H1 (cell line): ENCODE measurements at regions not wholly inside any gene's neighbourhood (a gene's known extent, or its start where the extent isn't known, plus 50 kb on each side); places are given as distances from the start of the nearest gene placed in this dataset.

ENCODE experiments used
- CTCF ChIA-PET: fragments of 300-600 bp; sonication (Branson Sonifier 250); formaldehyde crosslinking; loops from one replicate; lab custom pipeline; 2021; ENCODE audit not compliant: partially characterized antibody; lab: Charles Lee
- POLR2A ChIA-PET: fragments of 300-600 bp; sonication (Branson Sonifier 250); formaldehyde crosslinking; loops from one replicate; lab custom pipeline; 2021; ENCODE audit warnings: inconsistent platforms; ENCODE audit not compliant: partially characterized antibody; lab: Charles Lee
- DNase-seq, 2 experiments: peaks; one replicate each; pipeline versions ENCODE4 v3.0.0 to v3.0.0-alpha.2; 2010 to 2022; ENCODE audit warnings: low spot score in 2 of 2, low read depth in 1 of 2, mixed read lengths in 1 of 2
- FAIRE-seq: peaks from 2 replicates; lab custom pipeline; 2011; peaks lifted over from hg19 to GRCh38; lab: Jason Lieb, UNC
- H2AFZ ChIP-seq: 2 replicates; pipeline ENCODE4 v1.8.1; 2012; ENCODE audit warnings: low read length, inconsistent platforms
- H2AK5ac ChIP-seq: 2 replicates; pipeline ENCODE4 v1.6.1; 2013; ENCODE audit warnings: low read depth, low read length
- H2BK120ac ChIP-seq: replicated peaks from 2 replicates; pipeline ENCODE3; 2013; ENCODE audit warnings: low read depth, low read length, inconsistent platforms
- H2BK12ac ChIP-seq: 2 replicates; pipeline ENCODE4 v1.6.1; 2013; ENCODE audit warnings: low read depth, low read length
- H2BK15ac ChIP-seq: 2 replicates; pipeline ENCODE4 v1.6.1; 2013; ENCODE audit warnings: low read length
- H2BK20ac ChIP-seq: 2 replicates; pipeline ENCODE4 v1.6.1; 2013; ENCODE audit warnings: low read length
- H2BK5ac ChIP-seq: 2 replicates; pipeline ENCODE4 v1.6.1; 2013; ENCODE audit warnings: low read depth, low read length
- H3K14ac ChIP-seq: 2 replicates; pipeline ENCODE4 v1.6.1; 2013; ENCODE audit warnings: inconsistent platforms; ENCODE audit not compliant: insufficient read length
- H3K18ac ChIP-seq: 2 replicates; pipeline ENCODE4 v1.6.1; 2013; ENCODE audit warnings: low read length; ENCODE audit errors: extremely low read depth
- H3K23ac ChIP-seq: 2 replicates; pipeline ENCODE4 v1.6.1; 2013; ENCODE audit warnings: inconsistent platforms; ENCODE audit not compliant: insufficient read length
- H3K23me2 ChIP-seq: 2 replicates; pipeline ENCODE4 v1.6.1; 2013; ENCODE audit warnings: low read depth, low read length
- H3K27ac ChIP-seq: 2 replicates; pipeline ENCODE4 v1.6.1; 2011; ENCODE audit warnings: low read depth, low read length, inconsistent platforms
- H3K27me3 ChIP-seq, 4 experiments: replicated peaks in 1 of 4; 1 replicate in 1 of 4; 2 replicates in 3 of 4; pipeline versions ENCODE4 v1.6.1 to v1.8.1; 2011 to 2013; ENCODE audit warnings: low read length in 3 of 4, mild to moderate bottlenecking in 3 of 4, inconsistent platforms in 2 of 4, mixed read lengths in 2 of 4, moderate library complexity in 1 of 4; ENCODE audit not compliant: control insufficient read depth in 3 of 4, insufficient read depth in 3 of 4; ENCODE audit errors: extremely low read depth in 1 of 4
- H3K36me3 ChIP-seq, 4 experiments: 2 replicates each; pipeline versions ENCODE4 v1.6.1 to v1.8.1; 2011 to 2013; ENCODE audit warnings: mild to moderate bottlenecking in 4 of 4, low read length in 3 of 4, moderate library complexity in 2 of 4, control low read depth in 1 of 4, inconsistent platforms in 1 of 4; ENCODE audit not compliant: insufficient read depth in 4 of 4, control insufficient read depth in 2 of 4
- H3K4ac ChIP-seq: replicated peaks from 2 replicates; pipeline ENCODE3; 2013; ENCODE audit warnings: low read length, low read depth, mixed read lengths, inconsistent platforms; ENCODE audit not compliant: insufficient read length
- H3K4me1 ChIP-seq, 4 experiments: replicated peaks in 1 of 4; 1 replicate in 1 of 4; 2 replicates in 3 of 4; pipeline versions ENCODE4 v1.6.1 to v1.8.1; 2011 to 2013; ENCODE audit warnings: low read length in 3 of 4, inconsistent platforms in 2 of 4, mixed read lengths in 1 of 4; ENCODE audit not compliant: insufficient read depth in 4 of 4, control insufficient read depth in 3 of 4
- H3K4me2 ChIP-seq, 2 experiments: 2 replicates each; pipeline versions ENCODE4 v1.6.1 to v1.8.1; 2011 to 2013; ENCODE audit warnings: low read depth in 2 of 2, low read length in 2 of 2, control low read depth in 1 of 2, inconsistent platforms in 1 of 2, mild to moderate bottlenecking in 1 of 2; ENCODE audit not compliant: insufficient read depth in 1 of 2
- H3K4me3 ChIP-seq, 4 experiments: fragments of 200-600, 300-600 bp in 1 of 4; sonication (generic), shearing (Covaris generic), sonication (Bioruptor Twin) in 1 of 4; 2 replicates each; pipeline versions ENCODE4 v1.5.1 to v1.8.1; 2011 to 2016; ENCODE audit warnings: low read length in 4 of 4, low read depth in 3 of 4, control low read depth in 2 of 4, inconsistent platforms in 2 of 4, mild to moderate bottlenecking in 2 of 4, mixed read lengths in 1 of 4, moderate library complexity in 1 of 4; ENCODE audit not compliant: insufficient read depth in 2 of 4; ENCODE audit errors: extremely low read depth in 1 of 4
- H3K56ac ChIP-seq: replicated peaks from 2 replicates; pipeline ENCODE3; 2013; ENCODE audit warnings: low read depth, mild to moderate bottlenecking, mixed read lengths, low read length, inconsistent platforms; ENCODE audit not compliant: insufficient read length
- H3K79me1 ChIP-seq: 2 replicates; pipeline ENCODE4 v1.6.1; 2013; ENCODE audit warnings: low read depth, low read length, control low read depth
- H3K79me2 ChIP-seq, 2 experiments: 2 replicates each; pipeline versions ENCODE4 v1.6.1 to v1.8.1; 2012 to 2013; ENCODE audit warnings: low read length in 2 of 2, mild to moderate bottlenecking in 2 of 2, inconsistent platforms in 1 of 2; ENCODE audit not compliant: insufficient read depth in 2 of 2, control insufficient read depth in 1 of 2
- H3K9ac ChIP-seq, 4 experiments: replicated peaks in 1 of 4; 1 replicate in 1 of 4; 2 replicates in 3 of 4; pipeline versions ENCODE4 v1.6.1 to v1.8.1; 2011 to 2013; ENCODE audit warnings: low read depth in 3 of 4, low read length in 3 of 4, control low read depth in 2 of 4, mild to moderate bottlenecking in 2 of 4, moderate library complexity in 2 of 4, inconsistent platforms in 1 of 4; ENCODE audit errors: extremely low read depth in 1 of 4
- H3K9me3 ChIP-seq, 2 experiments: 2 replicates each; pipeline versions ENCODE4 v1.6.1 to v1.8.1; 2012 to 2013; ENCODE audit warnings: mild to moderate bottlenecking in 2 of 2, moderate library complexity in 2 of 2, control low read depth in 1 of 2, inconsistent platforms in 1 of 2, low read depth in 1 of 2, low read length in 1 of 2, mixed read lengths in 1 of 2; ENCODE audit not compliant: insufficient read depth in 2 of 2
- H4K20me1 ChIP-seq, 2 experiments: replicated peaks in 1 of 2; 2 replicates each; pipeline versions ENCODE3 to v1.8.1; 2011 to 2013; ENCODE audit warnings: inconsistent platforms in 2 of 2, low read length in 2 of 2, mild to moderate bottlenecking in 1 of 2; ENCODE audit not compliant: insufficient read depth in 2 of 2, control insufficient read depth in 1 of 2
- H4K5ac ChIP-seq: 2 replicates; pipeline ENCODE4 v1.6.1; 2013; ENCODE audit warnings: low read length, low read depth, mixed read lengths, inconsistent platforms; ENCODE audit not compliant: insufficient read length
- H4K8ac ChIP-seq: 2 replicates; pipeline ENCODE4 v1.8.0; 2013; ENCODE audit warnings: mild to moderate bottlenecking, moderate library complexity, low read length, inconsistent platforms; ENCODE audit not compliant: insufficient read depth; ENCODE audit errors: extremely low read depth
- H4K91ac ChIP-seq: replicated peaks from 2 replicates; pipeline ENCODE3; 2013; ENCODE audit warnings: low read length, mixed read lengths, inconsistent platforms; ENCODE audit not compliant: insufficient read length
- CBX8 ChIP-seq: fragments of 300-800, 300-1000 bp; sonication (generic); IDR thresholded peaks from 2 replicates; pipeline ENCODE4 v1.7.1; 2016; ENCODE audit warnings: low read depth, low read length, borderline replicate concordance
- GABPA ChIP-seq: IDR thresholded peaks from 2 replicates; pipeline ENCODE4 v1.6.1; 2011; ENCODE audit warnings: mild to moderate bottlenecking, low read length, moderate library complexity, borderline replicate concordance; ENCODE audit not compliant: insufficient read depth
- JUND ChIP-seq: IDR thresholded peaks from 2 replicates; pipeline ENCODE4 v1.6.1; 2011; ENCODE audit warnings: mild to moderate bottlenecking, improper control_type of control experiment, low read length
- SIX5 ChIP-seq: IDR thresholded peaks from 2 replicates; pipeline ENCODE4 v1.6.1; 2011; ENCODE audit warnings: mild to moderate bottlenecking, low read depth, low read length
- SP1 ChIP-seq: IDR thresholded peaks from 2 replicates; pipeline ENCODE4 v1.6.1; 2011; ENCODE audit warnings: low read depth, low read length
- SUZ12 ChIP-seq: fragments of 200-600 bp; sonication (generic); IDR thresholded peaks from 2 replicates; pipeline ENCODE4 v1.6.1; 2012; ENCODE audit warnings: mild to moderate bottlenecking, inconsistent platforms, low read length, moderate library complexity, mixed read lengths
- USF2 ChIP-seq: IDR thresholded peaks from 2 replicates; pipeline ENCODE4 v1.6.1; 2011; ENCODE audit warnings: low read length, improper control_type of control experiment
- YY1 ChIP-seq: IDR thresholded peaks from 2 replicates; pipeline ENCODE4 v1.6.1; 2011; ENCODE audit warnings: low read depth, mild to moderate bottlenecking, low read length
- WGBS, 2 experiments: shearing (Covaris generic) in 1 of 2; methylation state at CpG; one replicate each; pipeline versions ENCODE4 v1.1.6 to v1.1.7; 2013 to 2015; ENCODE audit warnings: low lambda C conversion rate in 2 of 2, mixed read lengths in 2 of 2, inconsistent platforms in 1 of 2, low coverage in 1 of 2, missing lambda C conversion rate in 1 of 2; ENCODE audit not compliant: insufficient replicate concordance in 2 of 2, insufficient coverage in 1 of 2, insufficient read length in 1 of 2; ENCODE audit errors: extremely low coverage in 1 of 2, missing lambda C conversion rate in 1 of 2; 5-methylcytosine and 5-hydroxymethylcytosine counted together

DNA sequence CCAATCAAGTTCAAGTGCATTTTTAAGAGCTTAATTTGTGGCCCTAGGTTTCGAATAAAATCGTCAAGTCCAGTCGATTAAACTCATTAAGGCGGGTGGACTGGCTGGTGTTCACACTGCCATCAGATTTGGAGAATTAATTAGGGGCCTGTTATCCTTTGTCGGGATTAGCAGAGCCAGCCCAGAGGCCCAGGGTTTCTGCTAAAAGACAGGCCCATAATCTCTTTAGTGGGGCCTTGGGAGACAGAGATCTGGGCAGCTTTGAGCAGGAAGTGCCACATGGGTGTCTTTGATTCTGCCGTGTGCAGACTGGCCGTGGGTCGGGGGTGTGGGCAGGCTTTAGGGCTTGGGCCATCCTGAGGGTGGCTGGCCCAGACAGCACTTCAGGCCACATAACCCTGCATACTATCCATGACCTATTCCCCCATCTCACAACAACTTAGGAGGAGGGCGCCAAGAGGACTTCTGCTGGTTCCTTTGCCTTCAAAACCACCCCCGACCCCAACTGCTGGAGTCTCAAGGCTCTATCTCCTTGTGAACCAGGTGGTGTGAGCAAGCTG lies 94.7 kb downstream of the PLXNA1 start:
- Histone ChIP-seq H2BK12ac (no peak overlapping the region), H3K14ac (no peak overlapping the region), H3K4ac (no peak overlapping the region), H3K27me3 (no peaks in the 10 kb centered on the region), H3K23ac (no peak overlapping the region), H3K4me1 (no peaks in the 10 kb centered on the region), H3K9ac (no peak overlapping the region), H3K9me3 (no peaks in the 10 kb centered on the region; a peak in 1 of 4 replicates), H4K20me1 (no peaks in the 10 kb centered on the region), H3K4me2 (no peak overlapping the region), H4K5ac (no peak overlapping the region), H2AFZ (no peak overlapping the region), H3K36me3 (no peaks in the 10 kb centered on the region), H3K79me2 (no peaks in the 10 kb centered on the region), H3K4me3 (no peak overlapping the region), H2AK5ac (no peak overlapping the region), H2BK120ac (no peak overlapping the region), H3K79me1 (no peaks in the 10 kb centered on the region; the same call in 1 of the 2 replicates), H3K56ac (no peak overlapping the region), H3K23me2 (no peaks in the 10 kb centered on the region), H3K18ac (no peak overlapping the region), H4K8ac (no peak overlapping the region), H2BK20ac (no peak overlapping the region), H4K91ac (no peak overlapping the region), H2BK5ac (no peak overlapping the region), H3K27ac (no peak overlapping the region), H2BK15ac (no peak overlapping the region)
- WGBS, 2 experiments = 92% methylated on average over 10 of the region's 10 CpGs; no CpG with 5 or more reads in 1 of the 2 experiments
- ChIA-PET POLR2A (no interaction called here), CTCF (interaction anchor here (1.0 to 1.1 kb wide), 2 partner anchors 43 to 398 kb away, joined by 3 to 4 read pairs; no protein-coding TSS in a partner anchor)
- FAIRE-seq (no peak), DNase-seq (no peak)
- TF ChIP-seq JUND (no peak), SUZ12 (no peak), USF2 (no peak), SP1 (no peak), GABPA (no peak), YY1 (no peak), CBX8 (no peak), SIX5 (no peak)
